NOMO-1 (cell line): ENCODE measurements at regions not wholly inside any gene's neighbourhood (a gene's known extent, or its start where the extent isn't known, plus 50 kb on each side); places are given as distances from the start of the nearest gene placed in this dataset.
A peak's percentile ranks its signal among the peaks of the same experiment; 100 is the strongest.
"Not testable (repeated sequence)": the region's sequence is repeated elsewhere in the genome, so short reads cannot be mapped to it uniquely, and the experiment has no call there.

ENCODE experiments used
- DNase-seq, 2 experiments: peaks; one replicate each; lab custom pipeline; 2025; ENCODE audit not compliant: unreplicated experiment in 2 of 2; lab: John Stamatoyannopoulos, UW

GRCh38 chr4:9604031-9604892 lies 160.0 kb downstream of the DEFB131A start:
- peak; percentile 24 to 66 for DNase-seq

DNA sequence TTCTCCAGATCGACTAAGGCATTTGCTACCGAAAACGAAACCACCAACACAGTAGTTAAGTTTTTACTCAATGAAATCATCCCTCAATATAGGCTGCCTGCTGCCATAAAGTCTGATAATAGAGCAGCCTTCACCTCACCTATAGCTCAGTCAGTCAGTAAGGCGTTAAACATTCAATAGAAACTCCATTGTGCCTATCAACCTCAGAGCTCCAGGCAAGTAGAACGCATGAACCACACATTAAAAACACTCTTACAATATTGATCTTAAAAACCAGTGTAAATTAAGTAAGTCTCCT lies 160.6 kb downstream of the DEFB131A start:
- DNase-seq, result not testable (repeated sequence)

DNA sequence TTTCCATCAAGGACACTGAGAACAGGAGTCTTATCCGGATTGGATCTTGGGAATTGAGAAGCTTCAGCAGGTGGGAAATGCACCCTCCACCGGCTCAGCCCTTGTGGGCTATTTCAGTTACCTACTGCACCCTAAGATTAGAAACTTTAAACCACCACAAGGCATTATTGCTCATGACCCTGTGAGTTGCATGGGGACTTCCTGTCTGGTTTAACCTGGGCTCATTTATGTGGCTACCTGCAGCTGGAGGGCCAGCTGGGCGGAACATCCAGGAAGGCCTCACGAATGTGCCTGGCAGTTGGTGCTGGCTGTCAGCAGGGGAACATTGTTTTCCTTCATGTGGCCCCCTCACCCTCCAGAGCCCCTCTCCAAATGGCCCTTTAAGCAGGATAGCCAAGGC lies 164.1 kb downstream of the DEFB131A start:
- no peak for DNase-seq

DNA sequence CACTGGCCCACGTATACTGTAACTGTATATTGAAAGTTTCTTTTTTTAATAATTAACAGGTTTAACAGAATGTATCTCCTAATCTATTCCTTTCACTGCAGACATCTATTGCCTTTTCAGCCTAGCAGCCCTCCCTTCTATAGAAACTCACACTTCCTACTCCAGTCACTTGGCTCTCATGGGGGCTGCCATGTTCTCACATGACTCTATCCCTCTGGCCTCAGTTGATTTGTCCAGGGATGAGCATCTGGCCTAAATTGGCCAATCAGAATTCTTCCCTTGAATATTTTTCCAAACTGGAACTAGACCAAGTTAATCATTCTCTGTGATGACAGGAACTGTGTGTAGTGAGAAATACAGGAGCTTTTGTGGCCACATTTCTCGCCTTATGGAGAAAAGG lies 166.1 kb downstream of the DEFB131A start:
- not testable (repeated sequence) for DNase-seq

DNA sequence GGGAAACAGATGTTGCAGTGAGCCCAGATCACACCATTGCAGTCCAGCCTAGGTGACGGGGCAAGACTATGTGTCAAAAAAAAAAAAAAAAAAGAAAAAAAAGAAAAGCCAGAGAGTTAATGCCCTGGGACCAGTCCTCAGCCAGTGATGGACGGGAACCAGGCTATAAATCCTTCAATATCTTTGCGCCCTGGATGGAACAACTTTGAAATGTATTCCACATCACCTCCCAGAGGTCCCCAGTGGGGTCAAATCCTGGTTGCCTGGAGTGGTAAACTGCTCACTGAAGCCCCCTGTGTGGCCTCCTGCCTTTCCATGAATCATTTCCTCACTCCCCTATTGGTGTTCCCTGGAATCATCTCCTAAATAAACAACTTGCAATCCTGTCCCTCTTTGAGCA lies 166.9 kb downstream of the DEFB131A start:
- DNase-seq, result no peak

GRCh38 chr4:9636411-9636810 lies 145.0 kb upstream of the DRD5 start:
- not testable (repeated sequence) for DNase-seq

GRCh38 chr4:9659678-9660077 lies 121.8 kb upstream of the DRD5 start:
- DNase-seq, result peak in 1 of 2 experiments; percentile 1

GRCh38 chr4:9660955-9661354 lies 120.5 kb upstream of the DRD5 start:
- DNase-seq, result not testable (repeated sequence)

DNA sequence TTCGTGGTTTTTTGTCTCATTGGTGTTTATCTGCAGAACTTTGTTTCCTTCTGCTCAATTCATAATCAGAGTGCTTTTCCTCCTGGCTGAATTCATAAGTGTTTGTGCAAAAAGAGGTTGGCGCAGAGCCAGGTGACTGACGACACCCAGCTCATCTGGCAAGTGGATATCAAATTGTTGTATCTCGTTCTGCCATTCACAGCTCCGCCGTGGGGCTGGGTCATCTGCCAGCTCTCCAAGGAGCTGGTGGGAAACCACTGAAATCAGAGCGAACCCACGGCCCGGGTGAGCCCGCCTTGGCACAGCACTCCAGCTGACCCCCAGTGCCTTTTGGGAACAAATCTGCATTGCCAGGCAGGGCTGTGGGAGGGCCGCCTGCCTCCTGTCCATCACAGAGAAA lies 110.7 kb upstream of the DRD5 start:
- not testable (repeated sequence) for DNase-seq

- DNase-seq, result not testable (repeated sequence)
These were observed 104.1 kb upstream of the DRD5 start for GRCh38 chr4:9677357-9677756.

DNA sequence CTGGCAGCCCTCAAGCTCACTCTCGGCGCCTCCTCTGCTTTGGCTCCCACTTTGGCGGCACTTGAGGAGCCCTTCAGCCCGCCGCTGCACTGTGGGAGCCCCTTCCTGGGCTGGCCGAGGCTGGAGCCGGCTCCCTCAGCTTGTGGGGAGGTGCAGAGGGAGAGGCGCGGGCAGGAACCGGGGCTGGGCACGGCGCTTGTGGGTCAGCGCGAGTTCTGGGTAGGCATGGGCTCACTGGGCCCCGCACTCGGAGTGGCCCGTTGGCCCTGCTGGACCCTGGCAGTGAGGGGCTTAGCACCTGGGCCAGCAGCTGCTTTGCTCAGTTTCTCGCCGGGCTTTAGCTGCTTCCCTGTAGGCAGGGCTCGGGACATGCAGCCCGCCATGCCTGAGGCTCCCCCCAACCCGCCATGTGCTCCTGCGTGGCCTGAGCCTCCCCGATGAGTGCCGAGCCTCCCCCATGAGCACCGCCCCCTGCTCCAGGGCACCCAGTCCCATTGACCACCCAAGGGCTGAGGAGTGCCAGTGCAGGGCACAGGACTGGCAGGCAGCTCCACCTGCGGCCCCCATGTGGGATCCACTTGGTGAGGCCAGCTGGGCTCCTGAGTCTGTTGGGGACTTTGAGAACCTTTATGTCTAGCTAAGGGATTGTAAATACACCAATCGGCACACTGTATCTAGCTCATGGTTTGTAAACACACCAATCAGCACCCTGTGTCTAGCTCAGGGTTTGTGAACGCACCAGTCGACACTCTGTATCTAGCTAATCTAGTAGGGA lies 101.5 kb upstream of the DRD5 start:
- no peak for DNase-seq

- DNase-seq, result not testable (repeated sequence)
These were observed 98.3 kb upstream of the DRD5 start for GRCh38 chr4:9683174-9683573.

GRCh38 chr4:9685016-9685415 lies 96.4 kb upstream of the DRD5 start:
- DNase-seq, result not testable (repeated sequence)

DNA sequence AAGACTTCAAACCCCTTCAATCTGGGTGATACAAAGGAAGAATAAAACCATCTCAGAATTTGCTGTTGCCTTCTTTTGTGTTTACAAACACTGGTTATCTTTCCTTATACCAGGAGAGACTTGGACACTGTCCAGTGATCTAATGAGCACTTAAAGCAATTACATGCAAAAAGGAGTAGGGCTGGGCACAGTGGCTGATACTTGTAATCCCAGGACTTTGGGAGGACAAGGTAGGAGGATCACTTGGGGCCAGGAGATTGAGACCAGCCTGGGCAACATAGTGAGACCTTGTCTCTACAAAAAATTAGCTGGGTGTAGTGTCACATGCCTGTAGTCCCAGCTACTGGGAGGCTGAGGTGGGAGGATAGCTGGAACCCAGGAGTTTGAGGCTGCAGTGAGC lies 95.7 kb upstream of the DRD5 start:
- DNase-seq, result no peak

DNA sequence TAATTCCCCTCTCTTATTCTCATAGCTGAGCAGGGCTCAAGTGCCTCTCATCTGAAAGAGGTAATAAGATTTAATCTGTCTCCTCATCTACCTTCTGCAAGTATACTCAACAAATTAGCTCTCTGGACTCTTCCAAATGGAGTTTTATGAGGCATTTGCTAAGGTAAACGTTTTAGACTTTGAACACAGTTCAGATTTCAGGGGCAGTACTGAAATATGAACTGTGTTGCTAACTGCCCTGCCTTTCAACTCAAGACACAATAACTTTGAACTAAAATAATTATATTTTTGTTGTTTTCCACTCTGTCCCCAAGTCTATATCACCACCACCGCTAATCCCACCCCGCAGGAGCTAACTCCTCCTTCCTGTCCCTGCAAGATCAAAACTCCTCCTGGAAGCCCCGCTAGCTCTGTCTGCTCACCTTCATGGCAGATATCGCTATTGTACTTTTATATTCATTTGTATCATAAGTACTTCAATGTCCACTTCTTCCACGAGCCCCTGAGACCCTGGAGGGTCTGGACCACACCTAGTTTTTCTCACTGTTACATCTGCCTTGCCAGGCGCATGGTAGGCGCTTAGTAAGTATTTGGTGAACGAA lies 90.7 kb upstream of the DRD5 start:
- not testable (repeated sequence) for DNase-seq

- DNase-seq, result peak; percentile 89 to 95
These were observed 90.0 kb upstream of the DRD5 start for GRCh38 chr4:9691238-9692065.

- not testable (repeated sequence) for DNase-seq
These were observed 88.5 kb upstream of the DRD5 start for GRCh38 chr4:9692791-9693491.

- not testable (repeated sequence) for DNase-seq
These were observed 87.0 kb upstream of the DRD5 start for GRCh38 chr4:9694403-9694802.

DNA sequence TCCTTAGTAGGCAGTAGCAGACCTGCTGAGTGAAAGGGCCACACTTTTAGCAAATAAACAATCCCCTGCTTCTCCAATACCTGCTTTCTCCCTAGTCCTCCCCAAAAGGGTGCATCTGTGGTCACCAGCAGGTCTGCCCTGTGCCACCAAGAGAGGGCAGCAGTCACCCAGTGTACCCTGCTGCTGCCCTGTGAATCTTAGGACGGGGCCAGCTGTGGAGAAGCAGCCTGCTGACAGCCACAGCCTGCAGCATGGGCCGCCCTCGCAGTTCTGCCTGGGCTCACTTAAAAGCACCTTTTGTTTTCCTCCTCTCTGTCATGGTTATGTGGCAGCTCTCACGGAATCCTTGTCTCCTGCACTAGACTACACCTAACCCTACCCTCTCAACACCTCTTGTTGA lies 85.4 kb upstream of the DRD5 start:
- DNase-seq, result not testable (repeated sequence)

- not testable (repeated sequence) for DNase-seq
These were observed 84.9 kb upstream of the DRD5 start for GRCh38 chr4:9696561-9696960.
